Natural killer cell (primary cell): ENCODE measurements at regions not wholly inside any gene's neighbourhood (a gene's known extent, or its start where the extent isn't known, plus 50 kb on each side); places are given as distances from the start of the nearest gene placed in this dataset.

Experiments used
- ATAC-seq, 3 donors: fragments of 150-1000 bp in 2 of 3; fragments of 200-7000 bp in 1 of 3; cut with Tn5 transposase; 1 replicate in 1 of 3; 2 replicates in 2 of 3; pipeline ENCODE4 v1.10.0; 2021; ENCODE audit warnings: mild to moderate bottlenecking in 2 of 3, moderate library complexity in 2 of 3
- DNase-seq, 2 donors: peaks; one replicate each; pipeline versions ENCODE4 v3.0.0 to v3.0.0-alpha.2; 2013 to 2021; ENCODE audit warnings: mixed read lengths in 1 of 2
- H3K27ac ChIP-seq: one replicate; pipeline ENCODE4 v1.5.1; 2013; ENCODE audit warnings: mild to moderate bottlenecking, low read length
- H3K27me3 ChIP-seq: one replicate; pipeline ENCODE4 v1.6.1; 2013; ENCODE audit warnings: low read length; ENCODE audit not compliant: control insufficient read depth, insufficient read depth
- H3K36me3 ChIP-seq: one replicate; pipeline ENCODE4 v1.6.1; 2013; ENCODE audit warnings: low read length; ENCODE audit not compliant: control insufficient read depth, insufficient read depth
- H3K4me1 ChIP-seq: one replicate; pipeline ENCODE4 v1.6.1; 2013; ENCODE audit warnings: low read length; ENCODE audit not compliant: control insufficient read depth, insufficient read depth
- H3K4me3 ChIP-seq: one replicate; pipeline ENCODE4 v1.5.1; 2013; ENCODE audit warnings: low read length
- H3K9me3 ChIP-seq: one replicate; pipeline ENCODE4 v1.6.1; 2013; ENCODE audit warnings: low read length; ENCODE audit not compliant: control insufficient read depth, insufficient read depth
- H3K27ac Mint-ChIP-seq, 2 donors: one replicate each; pipeline ENCODE4 v1.8.0; 2022; ENCODE audit warnings: mild to moderate bottlenecking in 2 of 2, mixed read lengths in 2 of 2, moderate library complexity in 1 of 2
- H3K27me3 Mint-ChIP-seq, 2 donors: one replicate each; pipeline ENCODE4 v1.8.0; 2022; ENCODE audit warnings: low read depth in 2 of 2, mixed read lengths in 2 of 2
- H3K36me3 Mint-ChIP-seq: one replicate; pipeline ENCODE4 v1.8.0; 2022; ENCODE audit warnings: mixed read lengths
- H3K4me1 Mint-ChIP-seq, 2 donors: one replicate each; pipeline ENCODE4 v1.8.0; 2022; ENCODE audit warnings: mixed read lengths in 2 of 2
- H3K4me3 Mint-ChIP-seq: one replicate; pipeline ENCODE4 v1.8.0; 2022; ENCODE audit warnings: mild to moderate bottlenecking, moderate library complexity, mixed read lengths
- H3K9me3 Mint-ChIP-seq, 2 donors: one replicate each; pipeline ENCODE4 v1.8.0; 2022; ENCODE audit warnings: mixed read lengths in 2 of 2
- CTCF ChIP-seq: fragments of 200-600 bp; IDR thresholded peaks from one replicate; pipeline ENCODE4 v1.8.0; 2022; ENCODE audit warnings: antibody characterized with exemption
- WGBS: methylation state at CpG from one replicate; pipeline ENCODE4 v1.1.7; 2013; ENCODE audit warnings: missing lambda C conversion rate; ENCODE audit not compliant: insufficient coverage; 5-methylcytosine and 5-hydroxymethylcytosine counted together
- intact Hi-C: fragments of 100-400 bp; cut with micrococcal nuclease; formaldehyde crosslinking; loops from one replicate; pipeline ENCODE4 v1.14.2; 2022

GRCh38 chr12:25716842-25717241, 163.8 kb upstream of the LMNTD1 start:
- H3K9me3 Mint-ChIP-seq, result peaks cover 0 to 2% of the 10 kb centered on the region in 2 donors
- H3K27ac Mint-ChIP-seq, result no peak overlapping the region
- intact Hi-C loops, result no loop called here
- Histone ChIP-seq H3K27ac (no peak overlapping the region), H3K27me3 (no peaks in the 10 kb centered on the region), H3K4me3 (no peak overlapping the region), H3K36me3 (no peaks in the 10 kb centered on the region), H3K4me1 (no peaks in the 10 kb centered on the region), H3K9me3 (no peaks in the 10 kb centered on the region)
- peaks cover 8% of the 10 kb centered on the region in 2 donors for H3K27me3 Mint-ChIP-seq
- DNase-seq (no peak), ATAC-seq (no peak)
- H3K36me3 Mint-ChIP-seq, result no peaks in the 10 kb centered on the region
- H3K4me3 Mint-ChIP-seq, result no peak overlapping the region
- no peaks in the 10 kb centered on the region for H3K4me1 Mint-ChIP-seq
- no peak for TF ChIP-seq CTCF

- ATAC-seq (no peak), DNase-seq (no peak)
- no peaks in the 10 kb centered on the region for H3K9me3 ChIP-seq
- no peaks in the 10 kb centered on the region for H3K27me3 ChIP-seq
- intact Hi-C loops, result no loop called here
- no peak overlapping the region for H3K4me3 Mint-ChIP-seq
- H3K9me3 Mint-ChIP-seq, result peaks cover 0 to 2% of the 10 kb centered on the region in 2 donors
- no peaks in the 10 kb centered on the region for H3K36me3 Mint-ChIP-seq
- WGBS, result 79% methylated on average over 3 of the region's 4 CpGs
- peaks cover 8% of the 10 kb centered on the region in 2 donors for H3K27me3 Mint-ChIP-seq
- H3K27ac ChIP-seq, result no peak overlapping the region
- H3K4me1 ChIP-seq, result no peaks in the 10 kb centered on the region
- H3K36me3 ChIP-seq, result no peaks in the 10 kb centered on the region
- H3K4me3 ChIP-seq, result no peak overlapping the region
- no peak for TF ChIP-seq CTCF
- H3K4me1 Mint-ChIP-seq, result no peaks in the 10 kb centered on the region
- no peak overlapping the region for H3K27ac Mint-ChIP-seq
Observed at GRCh38 chr12:25717552-25717951, 164.5 kb upstream of the LMNTD1 start.

GRCh38 chr12:25718081-25718731, 165.1 kb upstream of the LMNTD1 start:
- no peaks in the 10 kb centered on the region for H3K4me1 ChIP-seq
- 86% methylated on average over 2 of the region's 2 CpGs for WGBS
- Mint-ChIP-seq H3K4me3 (no peak overlapping the region), H3K4me1 (no peaks in the 10 kb centered on the region), H3K27ac (no peak overlapping the region), H3K36me3 (no peaks in the 10 kb centered on the region), H3K9me3 (peaks cover 0 to 2% of the 10 kb centered on the region in 2 donors), H3K27me3 (peaks cover 8% of the 10 kb centered on the region in 2 donors)
- H3K27ac ChIP-seq, result no peak overlapping the region
- H3K36me3 ChIP-seq, result no peaks in the 10 kb centered on the region
- TF ChIP-seq CTCF, result no peak
- no peaks in the 10 kb centered on the region for H3K27me3 ChIP-seq
- no peak overlapping the region for H3K4me3 ChIP-seq
- DNase-seq, result no peak
- no peak for ATAC-seq
- no peaks in the 10 kb centered on the region for H3K9me3 ChIP-seq
- intact Hi-C loops, result no loop called here

GRCh38 chr12:25719505-25719904, 166.4 kb upstream of the LMNTD1 start:
- Histone ChIP-seq H3K4me1 (no peaks in the 10 kb centered on the region), H3K36me3 (no peaks in the 10 kb centered on the region), H3K4me3 (no peak overlapping the region), H3K27me3 (no peaks in the 10 kb centered on the region), H3K27ac (no peak overlapping the region), H3K9me3 (no peaks in the 10 kb centered on the region)
- Mint-ChIP-seq H3K4me3 (no peak overlapping the region), H3K4me1 (no peaks in the 10 kb centered on the region), H3K36me3 (no peaks in the 10 kb centered on the region), H3K27ac (no peak overlapping the region), H3K27me3 (peaks cover 8 to 12% of the 10 kb centered on the region in 2 donors), H3K9me3 (peaks cover 0 to 2% of the 10 kb centered on the region in 2 donors)
- ATAC-seq, result no peak
- intact Hi-C loops, result no loop called here
- no peak for TF ChIP-seq CTCF
- DNase-seq, result no peak
- WGBS, result 96% methylated on average over 3 of the region's 4 CpGs
